ENCODE measurements at regions not wholly inside any gene's neighbourhood (a gene's known extent, or its start where the extent isn't known, plus 50 kb on each side); places are given as distances from the start of the nearest gene placed in this dataset.

GRCh38 chr9:108586471-108587139 lies 269.2 kb downstream of the ACTL7B start:
- TF ChIP-seq CTCF (IDR thresholded peaks at IDR 0.05 in 2 of 3, conservative IDR thresholded peaks at IDR 0.05 in 1 of 3; ENCODE audit: borderline replicate concordance in 1 of 3, insufficient read depth in 1 of 3, low read depth in 2 of 3, low read length in 2 of 3) (no peak), POLR2A (IDR thresholded peaks at IDR 0.05; ENCODE audit: borderline replicate concordance, extremely low read depth, insufficient read depth, insufficient read length) (no peak), YY1 (IDR thresholded peaks at IDR 0.05; ENCODE audit: extremely low read depth, insufficient replicate concordance, low read depth, low read length) (no peak), SRF (IDR thresholded peaks at IDR 0.05; ENCODE audit: low read depth) (no peak)

All from HCT116 (cell line).